ENCODE measurements at regions not wholly inside any gene's neighbourhood (a gene's known extent, or its start where the extent isn't known, plus 50 kb on each side); places are given as distances from the start of the nearest gene placed in this dataset.

- Histone ChIP-seq H3K9me3 (ENCODE audit: control insufficient read depth, insufficient read depth, low read length) (no peaks in the 10 kb centered on the region), H3K9me2 (replicated peaks; ENCODE audit: control insufficient read depth, low read length) (no peaks in the 10 kb centered on the region), H3K4me2 (ENCODE audit: low read length) (no peak overlapping the region), H3K4me3 (ENCODE audit: low read length) (no peak overlapping the region), H4K20me1 (ENCODE audit: control insufficient read depth, insufficient read depth, low read depth, low read length) (no peaks in the 10 kb centered on the region), H3K27me3 (ENCODE audit: control insufficient read depth, low read length) (no peaks in the 10 kb centered on the region), H3K79me2 (ENCODE audit: control insufficient read depth, low read length) (no peaks in the 10 kb centered on the region), H3K27ac (ENCODE audit: low read depth, low read length) (no peak overlapping the region), H3K4me1 (ENCODE audit: control insufficient read depth, low read length) (no peaks in the 10 kb centered on the region), H3F3A (ENCODE audit: control insufficient read depth, insufficient read depth) (no peaks in the 10 kb centered on the region), H3K36me3 (ENCODE audit: control insufficient read depth, low read length) (no peaks in the 10 kb centered on the region)
- no peak for TF ChIP-seq EZH2phosphoT487 (IDR thresholded peaks at IDR 0.05; ENCODE audit: borderline replicate concordance, low read length)
- TF ChIP-seq, protein P1, sequence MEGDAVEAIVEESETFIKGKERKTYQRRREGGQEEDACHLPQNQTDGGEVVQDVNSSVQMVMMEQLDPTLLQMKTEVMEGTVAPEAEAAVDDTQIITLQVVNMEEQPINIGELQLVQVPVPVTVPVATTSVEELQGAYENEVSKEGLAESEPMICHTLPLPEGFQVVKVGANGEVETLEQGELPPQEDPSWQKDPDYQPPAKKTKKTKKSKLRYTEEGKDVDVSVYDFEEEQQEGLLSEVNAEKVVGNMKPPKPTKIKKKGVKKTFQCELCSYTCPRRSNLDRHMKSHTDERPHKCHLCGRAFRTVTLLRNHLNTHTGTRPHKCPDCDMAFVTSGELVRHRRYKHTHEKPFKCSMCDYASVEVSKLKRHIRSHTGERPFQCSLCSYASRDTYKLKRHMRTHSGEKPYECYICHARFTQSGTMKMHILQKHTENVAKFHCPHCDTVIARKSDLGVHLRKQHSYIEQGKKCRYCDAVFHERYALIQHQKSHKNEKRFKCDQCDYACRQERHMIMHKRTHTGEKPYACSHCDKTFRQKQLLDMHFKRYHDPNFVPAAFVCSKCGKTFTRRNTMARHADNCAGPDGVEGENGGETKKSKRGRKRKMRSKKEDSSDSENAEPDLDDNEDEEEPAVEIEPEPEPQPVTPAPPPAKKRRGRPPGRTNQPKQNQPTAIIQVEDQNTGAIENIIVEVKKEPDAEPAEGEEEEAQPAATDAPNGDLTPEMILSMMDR (IDR thresholded peaks at IDR 0.05; ENCODE audit: low read depth, low read length, poor library complexity, severe bottlenecking): no peak
Observed at GRCh38 chr4:117823388-117823787, 210.9 kb upstream of the NDST3 start.

DNA sequence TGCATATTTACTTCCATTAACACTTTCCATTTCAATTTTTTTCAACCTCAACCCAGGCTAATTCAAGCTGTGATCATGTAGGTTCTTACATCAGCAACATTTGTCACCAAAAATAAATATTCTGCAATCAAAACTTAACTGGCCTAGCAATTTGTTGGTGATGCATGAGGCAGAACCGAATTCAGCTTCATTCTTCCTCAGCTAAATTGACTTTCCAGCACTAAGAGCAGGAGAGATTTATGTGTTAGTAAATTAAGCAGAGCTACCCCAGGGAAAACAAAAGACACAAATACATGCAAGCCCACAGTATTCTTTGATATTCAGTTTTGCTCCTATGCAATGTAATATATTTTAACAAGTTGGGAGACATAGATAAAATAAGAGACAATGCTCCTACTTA lies 208.7 kb upstream of the NDST3 start:
- TF ChIP-seq, protein P1 (IDR thresholded peaks at IDR 0.05; ENCODE audit: low read depth, low read length, poor library complexity, severe bottlenecking): no peak
- Histone ChIP-seq H4K20me1 (ENCODE audit: control insufficient read depth, insufficient read depth, low read depth, low read length) (no peaks in the 10 kb centered on the region), H3K4me3 (ENCODE audit: low read length) (no peak overlapping the region), H3K79me2 (ENCODE audit: control insufficient read depth, low read length) (no peaks in the 10 kb centered on the region), H3K9me3 (ENCODE audit: control insufficient read depth, insufficient read depth, low read length) (no peaks in the 10 kb centered on the region), H3K27ac (ENCODE audit: low read depth, low read length) (no peak overlapping the region), H3K36me3 (ENCODE audit: control insufficient read depth, low read length) (no peaks in the 10 kb centered on the region), H3K27me3 (ENCODE audit: control insufficient read depth, low read length) (no peaks in the 10 kb centered on the region), H3K4me1 (ENCODE audit: control insufficient read depth, low read length) (no peaks in the 10 kb centered on the region), H3F3A (ENCODE audit: control insufficient read depth, insufficient read depth) (no peaks in the 10 kb centered on the region), H3K4me2 (ENCODE audit: low read length) (no peak overlapping the region), H3K9me2 (replicated peaks; ENCODE audit: control insufficient read depth, low read length) (no peaks in the 10 kb centered on the region)

GRCh38 chr4:117831060-117831683 lies 203.1 kb upstream of the NDST3 start:
- H3K4me2 ChIP-seq (ENCODE audit: low read length): no peak overlapping the region
- no peak overlapping the region for H3K4me3 ChIP-seq (ENCODE audit: low read length)
- no peaks in the 10 kb centered on the region for H3K27me3 ChIP-seq (ENCODE audit: control insufficient read depth, low read length)
- no peaks in the 10 kb centered on the region for H3K36me3 ChIP-seq (ENCODE audit: control insufficient read depth, low read length)
- no peaks in the 10 kb centered on the region for H3K4me1 ChIP-seq (ENCODE audit: control insufficient read depth, low read length)
- no peaks in the 10 kb centered on the region for H3K9me3 ChIP-seq (ENCODE audit: control insufficient read depth, insufficient read depth, low read length)
- no peak for TF ChIP-seq EZH2phosphoT487 (IDR thresholded peaks at IDR 0.05; ENCODE audit: borderline replicate concordance, low read length)
- TF ChIP-seq, protein P1 (IDR thresholded peaks at IDR 0.05; ENCODE audit: low read depth, low read length, poor library complexity, severe bottlenecking): no peak
- H3K9me2 ChIP-seq (replicated peaks; ENCODE audit: control insufficient read depth, low read length): no peaks in the 10 kb centered on the region
- no peaks in the 10 kb centered on the region for H4K20me1 ChIP-seq (ENCODE audit: control insufficient read depth, insufficient read depth, low read depth, low read length)
- no peaks in the 10 kb centered on the region for H3F3A ChIP-seq (ENCODE audit: control insufficient read depth, insufficient read depth)
- H3K27ac ChIP-seq (ENCODE audit: low read depth, low read length): no peak overlapping the region
- H3K79me2 ChIP-seq (ENCODE audit: control insufficient read depth, low read length): no peaks in the 10 kb centered on the region
